ENCODE measurements at regions not wholly inside any gene's neighbourhood (a gene's known extent, or its start where the extent isn't known, plus 50 kb on each side); places are given as distances from the start of the nearest gene placed in this dataset.
"Not testable (repeated sequence)": the region's sequence is repeated elsewhere in the genome, so short reads cannot be mapped to it uniquely, and the experiment has no call there.

GRCh38 chr5:1731091-1731639, 68.5 kb downstream of the MRPL36 start:
- no peak for DNase-seq (ENCODE audit: low spot score)

- no peak for DNase-seq (ENCODE audit: low spot score)
These were observed 69.2 kb downstream of the MRPL36 start for GRCh38 chr5:1730487-1730847.

GRCh38 chr5:1729641-1730486, 69.8 kb downstream of the MRPL36 start:
- DNase-seq (ENCODE audit: low spot score) = no peak

DNA sequence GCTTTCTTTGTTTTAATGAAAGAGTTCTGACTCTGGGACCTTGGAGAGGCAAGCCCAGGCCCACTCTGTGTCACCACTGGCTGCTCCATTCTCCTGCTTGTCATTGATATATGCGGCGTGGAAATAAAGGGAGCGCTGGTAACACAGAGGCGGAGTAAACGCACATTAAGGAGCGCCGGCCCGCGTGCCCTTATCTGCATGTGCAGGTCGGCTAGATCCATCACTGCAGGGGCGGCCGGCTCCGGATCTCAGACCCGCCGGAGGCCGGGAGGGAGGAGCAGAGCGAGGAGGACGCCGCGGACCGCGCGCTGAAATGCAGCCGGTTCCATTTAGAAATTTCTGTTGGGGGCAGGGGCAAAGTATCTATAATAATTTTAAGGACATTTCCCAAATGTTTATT, 70.8 kb downstream of the MRPL36 start:
- DNase-seq (ENCODE audit: low spot score) = no peak

DNA sequence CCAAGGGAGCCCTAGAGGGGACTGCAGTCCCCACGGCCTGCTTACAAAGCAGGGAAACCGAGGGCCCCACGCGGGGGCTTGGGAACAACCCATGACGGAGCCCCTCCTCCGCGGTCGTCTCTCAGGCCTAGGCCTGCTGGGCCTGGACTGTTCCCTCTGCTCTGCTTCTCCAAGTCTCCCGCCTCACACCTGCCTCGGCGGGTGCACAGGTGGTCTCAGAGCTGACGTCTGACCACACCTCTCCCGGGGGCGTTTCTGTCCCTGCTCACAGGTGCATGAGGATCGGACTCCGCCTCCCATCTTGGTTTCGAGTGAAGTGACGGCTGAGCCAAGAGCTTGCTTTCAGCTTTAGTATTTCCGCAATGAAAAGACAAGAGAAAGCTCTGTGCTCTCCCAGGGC, 72.1 kb downstream of the MRPL36 start:
- no peak for DNase-seq (ENCODE audit: low spot score)

DNA sequence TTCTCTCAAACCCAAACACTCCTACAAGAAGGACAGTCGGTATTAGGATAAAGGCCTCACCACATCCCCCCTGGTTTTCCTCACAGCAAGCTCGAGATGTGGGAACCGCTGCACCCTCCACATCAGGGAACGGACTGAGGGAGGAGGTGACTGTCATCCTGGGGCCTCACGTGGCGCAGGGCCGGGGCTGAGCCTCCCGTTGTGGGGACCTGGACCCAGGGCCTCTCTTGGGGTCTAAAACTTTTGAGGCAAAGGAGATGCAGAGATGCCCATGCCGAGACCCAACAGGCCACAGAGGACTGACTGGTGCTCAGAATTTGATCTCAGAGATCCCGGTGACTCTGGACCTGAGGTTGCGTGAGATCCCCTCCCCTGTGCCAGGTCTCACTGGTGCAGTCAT, 72.7 kb downstream of the MRPL36 start:
- DNase-seq (ENCODE audit: low spot score) = no peak

DNA sequence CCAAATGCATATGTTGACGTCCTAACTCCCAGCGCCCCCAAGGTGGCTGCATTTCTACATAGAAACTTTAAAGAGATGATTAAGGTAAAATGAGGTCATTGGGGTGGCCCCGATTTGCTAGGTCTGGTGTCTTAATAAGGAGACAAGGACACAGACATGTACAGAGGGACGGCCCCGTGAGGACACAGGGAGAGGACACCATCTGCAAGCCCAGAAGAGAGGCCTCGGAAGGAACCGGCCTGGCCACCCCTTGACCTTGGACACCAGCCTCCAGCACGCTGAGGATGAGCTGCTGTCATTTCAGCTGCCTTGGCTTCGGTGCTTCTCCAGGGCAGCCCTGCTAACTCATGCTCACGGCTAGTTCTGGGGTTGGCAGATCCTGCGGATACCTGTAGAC, 73.2 kb downstream of the MRPL36 start:
- no peak for DNase-seq (ENCODE audit: low spot score)

DNA sequence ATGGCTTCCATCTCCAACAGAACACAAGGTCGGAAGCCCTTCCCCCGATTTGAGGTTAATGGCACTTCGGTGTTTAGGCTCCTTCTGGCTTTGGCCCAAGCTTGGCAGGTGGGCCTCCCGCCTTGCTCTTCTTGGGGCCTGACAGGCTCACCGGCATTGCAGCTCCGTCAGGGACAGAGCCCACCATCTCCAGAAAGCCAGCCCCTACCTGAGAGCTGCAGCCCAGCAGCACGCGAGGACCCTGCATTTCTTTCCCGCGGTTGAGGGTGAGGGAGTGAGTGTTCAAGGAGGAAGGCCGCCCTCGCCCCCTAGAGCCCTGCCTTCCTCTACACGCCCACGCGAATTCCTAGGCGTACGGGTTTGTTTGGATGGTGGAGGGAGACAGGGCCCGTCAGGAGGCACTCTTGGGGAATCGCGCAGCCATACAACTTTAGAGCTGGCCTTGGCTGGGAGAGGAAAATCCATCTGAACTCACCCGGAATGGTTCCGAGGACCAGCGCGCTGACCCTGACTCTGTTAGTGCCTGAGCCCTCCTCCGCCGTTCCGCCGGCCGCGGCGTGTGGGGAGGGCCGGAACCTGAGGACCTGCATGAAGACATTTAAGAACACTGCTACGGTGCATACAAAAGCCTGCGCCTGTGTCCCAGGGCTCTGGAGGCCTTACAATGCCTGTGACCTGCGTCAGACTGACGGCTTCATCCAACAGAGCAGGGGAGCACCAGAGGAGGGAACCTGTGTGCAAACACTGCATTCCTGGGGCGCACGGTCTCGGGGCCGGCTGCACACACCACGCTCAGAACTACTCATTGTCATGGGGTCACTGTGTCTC, 73.8 kb downstream of the MRPL36 start:
- no peak for DNase-seq (ENCODE audit: low spot score)

DNA sequence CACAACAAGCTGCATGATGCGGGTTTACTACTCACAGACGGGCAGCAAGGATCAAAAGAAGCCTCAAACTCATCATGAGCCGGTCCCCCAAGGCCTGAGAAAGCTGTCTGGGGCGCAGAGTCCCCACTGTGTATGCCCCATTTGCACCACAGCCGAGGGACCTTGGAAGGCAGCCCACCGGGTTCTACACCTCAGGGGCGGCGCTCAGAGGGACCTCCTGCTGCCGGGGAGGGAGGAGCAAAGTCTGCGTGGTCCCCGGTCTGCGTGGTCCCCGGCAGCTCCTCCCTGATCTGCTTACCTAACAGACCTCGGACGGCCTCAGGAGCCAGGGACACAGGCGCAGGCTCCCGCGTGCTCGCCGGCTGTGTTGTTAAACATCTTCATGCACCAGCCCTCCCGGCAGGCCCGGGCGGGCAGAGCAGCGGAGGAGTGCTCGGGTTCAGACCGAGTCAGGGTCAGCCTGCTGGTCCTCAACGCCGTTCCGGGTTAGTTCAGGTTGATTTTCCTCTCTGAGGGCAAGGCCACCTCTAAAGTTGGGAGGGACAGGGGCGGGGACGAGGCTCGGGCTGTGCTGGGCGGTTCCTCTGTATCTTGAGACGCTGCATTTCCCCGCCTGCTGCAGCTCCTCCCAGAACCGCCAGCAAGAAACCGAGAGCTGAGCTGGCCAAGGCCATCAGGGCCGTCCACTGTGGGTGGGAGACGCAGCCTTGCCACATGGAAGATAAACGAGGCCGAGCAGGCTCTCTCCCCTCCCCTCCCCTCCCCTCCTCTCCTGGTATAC, 74.6 kb downstream of the MRPL36 start:
- DNase-seq (ENCODE audit: low spot score) = no peak

GRCh38 chr5:1723957-1724821, 75.4 kb downstream of the MRPL36 start:
- no peak for DNase-seq (ENCODE audit: low spot score)

GRCh38 chr5:1723476-1723875, 76.2 kb downstream of the MRPL36 start:
- DNase-seq (ENCODE audit: low spot score) = no peak

- no peak for DNase-seq (ENCODE audit: low spot score)
These were observed 76.8 kb downstream of the MRPL36 start for GRCh38 chr5:1722877-1723276.

DNA sequence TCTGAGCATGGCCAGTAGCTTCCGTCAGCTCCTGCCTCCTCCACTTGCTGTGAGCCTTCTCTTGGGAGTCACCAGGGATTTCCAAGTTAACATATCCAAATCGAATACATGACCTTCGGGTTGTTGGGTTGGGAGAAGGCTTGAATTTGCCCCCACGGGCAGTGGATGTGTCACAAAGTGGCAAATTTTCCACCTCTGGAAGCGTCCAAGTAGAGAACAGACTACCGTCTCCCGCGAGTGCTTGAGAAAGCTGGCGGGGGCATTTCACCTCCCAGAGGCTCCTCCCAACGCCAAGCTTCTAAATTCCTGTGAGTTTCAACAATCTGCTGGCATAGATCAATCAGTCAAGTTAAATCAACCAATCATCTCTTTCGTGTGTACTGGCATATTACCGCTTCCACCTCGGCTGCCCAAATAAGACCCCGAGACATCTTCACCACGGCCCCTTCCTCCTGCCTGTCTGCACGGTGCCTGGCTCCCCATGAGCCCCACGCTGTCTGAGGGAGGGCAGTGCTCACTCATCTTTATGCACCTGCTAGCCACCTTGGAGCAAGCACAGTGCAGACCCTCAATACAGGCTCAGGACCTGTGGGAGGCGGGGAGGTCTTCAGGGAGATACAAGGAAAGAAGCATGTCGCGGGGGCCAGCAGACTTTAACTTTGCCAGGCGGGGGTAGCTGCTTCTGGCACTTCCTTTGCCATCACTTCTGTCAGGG, 79.1 kb downstream of the MRPL36 start:
- no peak for DNase-seq (ENCODE audit: low spot score)

DNA sequence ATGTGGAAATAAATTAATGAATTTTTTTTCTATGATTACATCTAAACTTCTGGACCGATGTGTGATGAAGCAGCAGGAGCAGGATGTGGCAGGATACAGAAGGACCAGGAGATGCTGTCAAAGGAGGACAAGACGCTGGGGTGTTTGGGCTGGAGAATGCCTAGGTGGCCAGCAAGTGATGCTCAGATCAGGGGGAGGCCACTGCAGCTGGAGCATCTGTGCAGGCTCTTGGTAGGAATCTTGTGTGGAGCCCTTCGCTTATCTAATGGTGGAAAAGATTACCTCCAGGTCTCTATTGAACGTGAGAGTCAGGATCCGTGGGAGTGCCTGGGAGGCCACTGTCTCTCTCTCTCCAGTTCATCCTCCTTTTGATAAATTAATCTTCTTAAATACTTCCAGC, 79.8 kb downstream of the MRPL36 start:
- DNase-seq (ENCODE audit: low spot score) = no peak

GRCh38 chr5:1718669-1719068, 81.0 kb downstream of the MRPL36 start:
- no peak for DNase-seq (ENCODE audit: low spot score)

DNA sequence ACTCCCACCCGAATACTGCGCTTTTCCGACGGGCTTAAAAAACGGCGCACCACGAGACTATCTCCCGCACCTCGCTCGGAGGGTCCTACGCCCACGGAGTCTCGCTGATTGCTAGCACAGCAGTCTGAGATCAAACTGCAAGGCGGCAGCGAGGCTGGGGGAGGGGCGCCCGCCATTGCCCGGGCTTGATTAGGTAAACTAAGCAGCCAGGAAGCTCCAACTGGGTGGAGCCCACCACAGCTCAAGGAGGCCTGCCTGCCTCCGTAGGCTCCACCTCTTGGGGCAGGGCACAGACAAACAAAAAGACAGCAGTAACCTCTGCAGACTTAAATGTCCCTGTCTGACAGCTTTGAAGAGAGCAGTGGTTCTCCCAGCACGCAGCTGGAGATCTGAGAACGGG, 89.5 kb downstream of the MRPL36 start:
- not testable (repeated sequence) for DNase-seq (ENCODE audit: low spot score)

- no peak for DNase-seq (ENCODE audit: low spot score)
These were observed 90.3 kb downstream of the MRPL36 start for GRCh38 chr5:1709171-1709803.

DNA sequence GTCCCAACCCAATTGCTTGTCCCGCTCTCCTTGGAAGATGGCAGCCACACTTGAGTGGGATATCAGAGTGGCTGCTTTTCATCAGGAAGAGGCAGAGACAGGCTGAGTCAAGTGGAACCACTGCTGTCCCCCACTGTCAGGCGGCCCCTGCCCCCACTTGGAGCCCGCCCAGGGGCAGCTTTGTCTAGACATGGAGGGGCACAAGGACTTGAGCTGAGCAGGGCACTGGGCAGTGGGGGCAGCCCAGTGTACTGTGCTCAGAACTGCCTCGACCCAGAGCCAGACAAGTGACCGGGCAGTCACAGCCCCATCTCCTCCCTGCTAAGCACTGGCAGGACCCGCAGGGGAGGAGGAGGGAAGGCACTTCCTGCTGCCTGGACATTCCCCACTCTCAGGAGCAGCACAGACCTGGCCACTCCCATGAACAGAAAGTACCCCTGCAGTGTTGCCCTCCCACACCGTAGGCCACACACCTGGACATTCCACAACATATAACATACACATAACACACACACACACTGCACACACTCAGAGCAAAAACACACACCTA, 91.0 kb downstream of the MRPL36 start:
- no peak for DNase-seq (ENCODE audit: low spot score)

DNA sequence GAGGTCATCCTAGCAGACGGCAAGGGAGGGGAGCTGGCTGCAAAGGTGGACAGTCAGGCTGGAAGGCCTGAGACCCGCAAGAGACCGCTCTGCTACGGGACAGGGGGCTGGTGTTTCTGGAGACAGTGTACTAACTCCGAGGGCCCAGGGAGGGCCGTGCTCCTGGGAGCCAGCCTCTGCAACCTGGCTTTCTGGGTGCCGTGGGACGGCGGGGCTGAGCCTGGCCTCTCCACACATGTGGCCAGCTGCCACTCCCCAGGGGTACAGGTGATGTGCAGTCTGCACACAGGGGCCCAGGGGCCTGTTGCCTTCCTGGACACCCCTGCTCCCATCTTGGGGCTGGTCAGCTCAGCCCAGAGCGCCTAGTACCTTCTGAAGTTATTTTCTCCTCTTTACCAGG, 92.2 kb downstream of the MRPL36 start:
- DNase-seq (ENCODE audit: low spot score) = no peak

- no peak for DNase-seq (ENCODE audit: low spot score)
These were observed 93.2 kb downstream of the MRPL36 start for GRCh38 chr5:1706428-1706827.

All from LoVo (cell line).